ENCODE measurements at regions not wholly inside any gene's neighbourhood (a gene's known extent, or its start where the extent isn't known, plus 50 kb on each side); places are given as distances from the start of the nearest gene placed in this dataset.

DNA sequence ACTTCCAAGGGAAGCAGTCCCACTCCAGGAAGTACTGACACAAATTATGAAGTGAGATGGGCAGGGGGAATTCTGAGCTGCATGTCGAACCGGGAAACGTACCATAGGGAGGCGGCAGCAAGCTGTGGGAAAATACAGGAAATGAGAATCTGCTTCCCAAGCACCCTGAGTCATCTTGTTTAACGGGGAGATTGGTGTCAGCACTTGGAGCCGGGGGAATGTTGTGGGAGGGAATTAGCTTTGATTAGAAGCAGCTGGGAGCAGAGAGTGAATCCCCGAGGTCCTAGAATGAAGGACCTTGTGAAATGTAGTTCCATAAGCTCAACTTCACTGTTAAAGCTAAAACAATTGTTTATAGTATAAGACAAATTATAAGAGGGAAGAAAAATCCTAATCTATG, 141.4 kb upstream of the PRKCQ start:
- TF ChIP-seq EZH2phosphoT487 (IDR thresholded peaks at IDR 0.05; ENCODE audit: borderline replicate concordance): no peak
- TF ChIP-seq, protein P1, sequence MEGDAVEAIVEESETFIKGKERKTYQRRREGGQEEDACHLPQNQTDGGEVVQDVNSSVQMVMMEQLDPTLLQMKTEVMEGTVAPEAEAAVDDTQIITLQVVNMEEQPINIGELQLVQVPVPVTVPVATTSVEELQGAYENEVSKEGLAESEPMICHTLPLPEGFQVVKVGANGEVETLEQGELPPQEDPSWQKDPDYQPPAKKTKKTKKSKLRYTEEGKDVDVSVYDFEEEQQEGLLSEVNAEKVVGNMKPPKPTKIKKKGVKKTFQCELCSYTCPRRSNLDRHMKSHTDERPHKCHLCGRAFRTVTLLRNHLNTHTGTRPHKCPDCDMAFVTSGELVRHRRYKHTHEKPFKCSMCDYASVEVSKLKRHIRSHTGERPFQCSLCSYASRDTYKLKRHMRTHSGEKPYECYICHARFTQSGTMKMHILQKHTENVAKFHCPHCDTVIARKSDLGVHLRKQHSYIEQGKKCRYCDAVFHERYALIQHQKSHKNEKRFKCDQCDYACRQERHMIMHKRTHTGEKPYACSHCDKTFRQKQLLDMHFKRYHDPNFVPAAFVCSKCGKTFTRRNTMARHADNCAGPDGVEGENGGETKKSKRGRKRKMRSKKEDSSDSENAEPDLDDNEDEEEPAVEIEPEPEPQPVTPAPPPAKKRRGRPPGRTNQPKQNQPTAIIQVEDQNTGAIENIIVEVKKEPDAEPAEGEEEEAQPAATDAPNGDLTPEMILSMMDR (conservative IDR thresholded peaks at IDR 0.05; ENCODE audit: low read length): no peak
- Histone ChIP-seq H3K79me2 (ENCODE audit: insufficient read depth, low read length) (no peaks in the 10 kb centered on the region), H3F3A (ENCODE audit: low read depth) (no peaks in the 10 kb centered on the region), H3K9me2 (replicated peaks; ENCODE audit: low read depth, low read length) (no peaks in the 10 kb centered on the region), H4K20me1 (ENCODE audit: insufficient read depth, low read length, poor library complexity, severe bottlenecking) (no peaks in the 10 kb centered on the region), H3K36me3 (ENCODE audit: insufficient read depth, low read length) (no peaks in the 10 kb centered on the region), H3K9me3 (ENCODE audit: insufficient read depth, low read depth, low read length) (no peaks in the 10 kb centered on the region), H3K9ac (ENCODE audit: low read depth, low read length, poor library complexity, severe bottlenecking) (no peak overlapping the region), H2AFZ (ENCODE audit: low read length) (no peak overlapping the region), H3K27me3 (ENCODE audit: insufficient read depth, low read length, poor library complexity, severe bottlenecking) (peaks cover 11% of the 10 kb centered on the region), H3K4me2 (ENCODE audit: low read depth, low read length, poor library complexity, severe bottlenecking) (no peak overlapping the region), H3K4me1 (ENCODE audit: insufficient read depth, low read length, poor library complexity, severe bottlenecking) (no peaks in the 10 kb centered on the region), H3K4me3 (ENCODE audit: low read length, poor library complexity, severe bottlenecking) (no peak overlapping the region)

DNA sequence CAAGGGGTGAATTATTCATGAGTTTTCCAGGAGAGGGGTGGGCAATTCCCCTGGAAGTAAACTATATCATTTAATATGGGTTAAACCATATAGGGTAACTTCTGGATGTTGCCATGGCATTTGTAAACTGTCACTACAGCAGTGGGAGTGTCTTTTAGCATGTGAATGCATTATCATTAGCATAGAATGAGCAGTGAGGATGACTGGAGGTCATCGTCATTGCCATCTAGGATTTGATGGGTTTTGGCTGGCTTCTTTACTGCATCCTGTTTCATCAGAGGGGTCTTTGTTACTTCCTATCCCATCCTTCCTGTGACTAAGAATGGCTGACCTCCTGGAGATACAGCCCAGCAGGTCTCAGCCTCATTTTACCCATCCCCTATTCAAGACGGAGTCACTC, 139.5 kb upstream of the PRKCQ start:
- Histone ChIP-seq H3K4me3 (ENCODE audit: low read length, poor library complexity, severe bottlenecking) (no peak overlapping the region), H3F3A (ENCODE audit: low read depth) (no peaks in the 10 kb centered on the region), H3K4me2 (ENCODE audit: low read depth, low read length, poor library complexity, severe bottlenecking) (no peak overlapping the region), H3K9me3 (ENCODE audit: insufficient read depth, low read depth, low read length) (no peaks in the 10 kb centered on the region), H2AFZ (ENCODE audit: low read length) (no peak overlapping the region), H4K20me1 (ENCODE audit: insufficient read depth, low read length, poor library complexity, severe bottlenecking) (no peaks in the 10 kb centered on the region), H3K36me3 (ENCODE audit: insufficient read depth, low read length) (no peaks in the 10 kb centered on the region), H3K27me3 (ENCODE audit: insufficient read depth, low read length, poor library complexity, severe bottlenecking) (peaks cover 11% of the 10 kb centered on the region), H3K9me2 (replicated peaks; ENCODE audit: low read depth, low read length) (no peaks in the 10 kb centered on the region), H3K4me1 (ENCODE audit: insufficient read depth, low read length, poor library complexity, severe bottlenecking) (no peaks in the 10 kb centered on the region), H3K79me2 (ENCODE audit: insufficient read depth, low read length) (no peaks in the 10 kb centered on the region), H3K9ac (ENCODE audit: low read depth, low read length, poor library complexity, severe bottlenecking) (no peak overlapping the region)
- TF ChIP-seq EZH2phosphoT487 (IDR thresholded peaks at IDR 0.05; ENCODE audit: borderline replicate concordance): no peak
- TF ChIP-seq, protein P1 (conservative IDR thresholded peaks at IDR 0.05; ENCODE audit: low read length): no peak

DNA sequence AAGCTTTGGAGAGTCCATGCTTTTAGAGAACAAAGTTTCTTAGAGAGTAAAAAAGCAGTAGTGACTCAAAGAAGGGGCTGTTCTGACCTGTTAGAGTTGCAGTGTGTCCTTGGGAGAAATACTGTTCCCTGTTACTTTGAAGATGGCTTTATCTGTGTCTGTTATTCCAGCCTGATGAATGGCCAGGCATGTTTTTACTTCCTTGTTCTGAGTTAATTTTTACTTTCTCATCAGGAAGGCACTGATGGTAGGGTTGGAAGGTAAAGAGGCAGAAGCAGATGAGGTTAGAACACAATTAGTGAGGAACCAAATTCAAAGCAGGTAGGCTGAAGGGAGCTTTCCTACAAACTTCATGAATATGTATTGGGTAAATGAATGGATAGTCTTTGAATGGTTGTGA, 138.5 kb upstream of the PRKCQ start:
- H3K4me2 ChIP-seq (ENCODE audit: low read depth, low read length, poor library complexity, severe bottlenecking): no peak overlapping the region
- peaks cover 7% of the 10 kb centered on the region for H3K4me1 ChIP-seq (ENCODE audit: insufficient read depth, low read length, poor library complexity, severe bottlenecking)
- peaks cover 11% of the 10 kb centered on the region for H3K27me3 ChIP-seq (ENCODE audit: insufficient read depth, low read length, poor library complexity, severe bottlenecking)
- H2AFZ ChIP-seq (ENCODE audit: low read length): no peak overlapping the region
- H3F3A ChIP-seq (ENCODE audit: low read depth): 0 out of 2 replicates have a peak, but pooled peaks cover 4% of the 10 kb centered on the region
- TF ChIP-seq, protein P1 (conservative IDR thresholded peaks at IDR 0.05; ENCODE audit: low read length): no peak
- no peaks in the 10 kb centered on the region for H3K79me2 ChIP-seq (ENCODE audit: insufficient read depth, low read length)
- H3K9me2 ChIP-seq (replicated peaks; ENCODE audit: low read depth, low read length): no peaks in the 10 kb centered on the region
- no peaks in the 10 kb centered on the region for H3K36me3 ChIP-seq (ENCODE audit: insufficient read depth, low read length)
- H3K9ac ChIP-seq (ENCODE audit: low read depth, low read length, poor library complexity, severe bottlenecking): no peak overlapping the region
- no peak overlapping the region for H3K4me3 ChIP-seq (ENCODE audit: low read length, poor library complexity, severe bottlenecking)
- no peaks in the 10 kb centered on the region for H4K20me1 ChIP-seq (ENCODE audit: insufficient read depth, low read length, poor library complexity, severe bottlenecking)
- H3K9me3 ChIP-seq (ENCODE audit: insufficient read depth, low read depth, low read length): no peaks in the 10 kb centered on the region

Data from Loucy (cell line).